ENCODE measurements at regions not wholly inside any gene's neighbourhood (a gene's known extent, or its start where the extent isn't known, plus 50 kb on each side); places are given as distances from the start of the nearest gene placed in this dataset.
"Not testable (repeated sequence)": the region's sequence is repeated elsewhere in the genome, so short reads cannot be mapped to it uniquely, and the experiment has no call there.

DNA sequence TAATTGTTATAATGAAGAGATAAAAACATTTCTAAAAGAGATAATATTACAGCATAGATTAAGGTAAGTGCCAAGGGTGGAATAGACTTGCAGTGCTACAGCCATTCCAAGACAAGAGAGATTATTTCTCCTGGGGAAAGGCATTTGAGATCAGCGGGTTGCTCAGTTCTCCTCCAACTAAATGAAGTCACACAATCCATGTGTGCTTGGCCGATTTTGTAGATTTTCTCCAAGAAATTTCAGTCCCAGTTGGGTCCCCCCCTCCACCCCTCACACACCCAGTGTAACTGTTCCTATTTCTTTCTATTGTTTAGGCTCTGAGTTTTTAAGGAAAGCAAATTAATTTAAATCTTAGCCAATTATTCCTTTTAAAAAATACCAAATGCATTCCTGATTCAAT, 315.1 kb downstream of the GOLGA6L6 start:
- DNase-seq; BruUV-seq (replicated peaks); H3K4me1 Mint-ChIP-seq (ENCODE audit: low read depth, unreplicated experiment); H3K27ac Mint-ChIP-seq (ENCODE audit: unreplicated experiment); H3K36me3 Mint-ChIP-seq (ENCODE audit: insufficient read depth, unreplicated experiment); intact Hi-C loops (cut with micrococcal nuclease; ENCODE audit: unreplicated experiment); H3K9me3 Mint-ChIP-seq (ENCODE audit: unreplicated experiment); POLR2A ChIA-PET; H3K27me3 ChIP-seq (replicated peaks; ENCODE audit: control insufficient read depth, insufficient read depth, low read length); CTCF ChIA-PET; H3K4me3 Mint-ChIP-seq (ENCODE audit: unreplicated experiment); H3K27me3 Mint-ChIP-seq (ENCODE audit: insufficient read depth, unreplicated experiment); H3K4me3 ChIP-seq (ENCODE audit: low read depth, low read length); H3K36me3 ChIP-seq (ENCODE audit: control insufficient read depth, insufficient read depth, low read length): not testable (repeated sequence)
- Histone ChIP-seq H3K4me1 (peaks cover 12% of the 10 kb centered on the region), H3K9me3 (peaks cover 11% of the 10 kb centered on the region)

DNA sequence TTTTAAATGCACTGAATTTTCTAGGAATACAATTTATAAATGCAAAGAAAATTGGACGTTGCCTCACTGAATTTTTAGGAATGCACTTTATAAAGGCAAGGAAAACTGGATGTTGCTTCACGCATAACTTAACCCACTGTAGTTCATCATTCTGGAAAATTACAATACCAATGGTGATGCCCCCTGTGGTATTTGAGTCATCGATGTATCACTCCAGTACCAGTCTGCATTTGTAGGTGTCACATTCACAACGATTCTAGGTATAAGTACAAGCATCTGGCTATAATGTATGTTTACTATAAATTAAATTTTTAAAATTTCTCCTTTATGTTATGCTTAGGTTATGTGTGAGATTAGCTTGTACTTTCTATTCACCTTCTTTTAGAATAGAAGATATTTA, 320.5 kb downstream of the GOLGA6L6 start:
- H3K4me3 ChIP-seq (ENCODE audit: low read depth, low read length); H3K27me3 Mint-ChIP-seq (ENCODE audit: insufficient read depth, unreplicated experiment); H3K4me3 Mint-ChIP-seq (ENCODE audit: unreplicated experiment); DNase-seq; POLR2A ChIA-PET; BruUV-seq (replicated peaks); H3K27ac Mint-ChIP-seq (ENCODE audit: unreplicated experiment); CTCF ChIA-PET; H3K27me3 ChIP-seq (replicated peaks; ENCODE audit: control insufficient read depth, insufficient read depth, low read length); intact Hi-C loops (cut with micrococcal nuclease; ENCODE audit: unreplicated experiment); H3K36me3 Mint-ChIP-seq (ENCODE audit: insufficient read depth, unreplicated experiment); H3K4me1 Mint-ChIP-seq (ENCODE audit: low read depth, unreplicated experiment); H3K36me3 ChIP-seq (ENCODE audit: control insufficient read depth, insufficient read depth, low read length); H3K9me3 Mint-ChIP-seq (ENCODE audit: unreplicated experiment): not testable (repeated sequence)
- peaks cover 18% of the 10 kb centered on the region for H3K4me1 ChIP-seq
- H3K9me3 ChIP-seq, result peaks cover 15% of the 10 kb centered on the region

DNA sequence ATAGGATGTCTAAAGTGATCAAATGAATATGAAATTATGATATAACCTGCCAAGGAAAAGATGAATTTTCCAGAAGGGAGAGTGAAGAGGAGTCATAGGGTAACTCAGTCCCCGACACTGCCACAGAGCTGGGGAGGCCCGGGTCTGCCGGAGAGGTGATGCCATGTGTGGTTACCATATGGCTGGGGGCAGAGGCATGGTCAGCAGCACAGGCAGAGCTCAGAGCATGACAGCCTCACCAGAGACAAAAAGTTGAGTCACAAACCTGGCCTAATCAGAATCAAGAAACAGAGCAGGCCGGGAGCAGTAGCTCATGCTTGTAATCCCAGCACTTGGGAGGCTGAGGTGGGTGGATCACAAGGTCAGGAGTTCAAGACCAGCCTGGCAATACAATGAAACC, 322.4 kb downstream of the GOLGA6L6 start:
- intact Hi-C loops (cut with micrococcal nuclease; ENCODE audit: unreplicated experiment); H3K4me3 ChIP-seq (ENCODE audit: low read depth, low read length); H3K36me3 ChIP-seq (ENCODE audit: control insufficient read depth, insufficient read depth, low read length); H3K36me3 Mint-ChIP-seq (ENCODE audit: insufficient read depth, unreplicated experiment); H3K27me3 ChIP-seq (replicated peaks; ENCODE audit: control insufficient read depth, insufficient read depth, low read length); BruUV-seq (replicated peaks); H3K27me3 Mint-ChIP-seq (ENCODE audit: insufficient read depth, unreplicated experiment); H3K4me1 Mint-ChIP-seq (ENCODE audit: low read depth, unreplicated experiment); POLR2A ChIA-PET; CTCF ChIA-PET; H3K9me3 Mint-ChIP-seq (ENCODE audit: unreplicated experiment); DNase-seq; H3K4me3 Mint-ChIP-seq (ENCODE audit: unreplicated experiment): not testable (repeated sequence)
- peak overlapping the region; percentile 1 for H3K27ac Mint-ChIP-seq (ENCODE audit: unreplicated experiment)
- Histone ChIP-seq H3K9me3 (peaks cover 11% of the 10 kb centered on the region), H3K4me1 (peaks cover 18% of the 10 kb centered on the region)

DNA sequence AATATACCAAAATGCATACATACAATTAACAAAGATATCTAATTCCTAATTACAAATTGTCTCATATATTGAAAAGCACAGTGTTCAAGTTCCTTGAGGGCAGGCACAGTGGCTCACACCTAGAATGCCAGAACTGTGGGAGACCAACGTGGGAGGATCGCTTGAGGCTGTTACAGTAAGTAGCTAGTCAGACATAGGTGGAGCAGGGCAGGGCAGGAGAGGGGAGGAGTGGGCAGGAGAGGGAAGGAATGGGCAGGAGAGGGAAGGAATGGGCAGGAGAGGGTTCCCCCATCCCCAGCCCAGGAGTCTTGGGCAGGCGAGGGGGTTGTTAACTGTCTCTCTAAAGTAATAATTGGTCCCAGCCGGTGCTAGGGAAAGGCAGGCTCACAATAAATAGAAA, 325.9 kb downstream of the GOLGA6L6 start:
- H3K27ac Mint-ChIP-seq (ENCODE audit: unreplicated experiment); H3K4me1 ChIP-seq; H3K27me3 ChIP-seq (replicated peaks; ENCODE audit: control insufficient read depth, insufficient read depth, low read length); CTCF ChIA-PET; BruUV-seq (replicated peaks); H3K4me1 Mint-ChIP-seq (ENCODE audit: low read depth, unreplicated experiment); H3K4me3 Mint-ChIP-seq (ENCODE audit: unreplicated experiment); H3K27me3 Mint-ChIP-seq (ENCODE audit: insufficient read depth, unreplicated experiment); H3K36me3 Mint-ChIP-seq (ENCODE audit: insufficient read depth, unreplicated experiment); H3K4me3 ChIP-seq (ENCODE audit: low read depth, low read length); H3K9me3 Mint-ChIP-seq (ENCODE audit: unreplicated experiment); H3K36me3 ChIP-seq (ENCODE audit: control insufficient read depth, insufficient read depth, low read length); H3K9me3 ChIP-seq; DNase-seq; POLR2A ChIA-PET; intact Hi-C loops (cut with micrococcal nuclease; ENCODE audit: unreplicated experiment): not testable (repeated sequence)

DNA sequence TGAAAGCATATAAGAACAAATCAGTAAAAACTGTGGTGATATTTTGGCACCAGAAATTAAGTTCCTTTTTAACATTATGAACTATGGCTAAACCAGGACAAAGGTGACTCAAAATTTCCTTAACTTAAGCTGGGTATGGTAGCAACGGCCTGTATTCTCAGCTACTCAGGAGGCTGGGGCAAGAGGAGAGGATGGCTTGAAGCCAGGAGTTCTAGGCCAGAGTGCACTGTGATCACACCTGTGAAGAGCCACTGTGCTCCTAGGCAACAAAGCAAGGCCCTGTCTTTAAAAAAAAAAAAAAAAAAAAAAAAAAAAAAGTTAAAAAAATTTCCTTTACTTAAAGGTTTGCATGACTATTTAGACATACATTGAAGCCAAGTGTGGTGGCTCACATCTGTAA, 327.5 kb downstream of the GOLGA6L6 start:
- CTCF ChIA-PET, DNase-seq: not testable (repeated sequence)

DNA sequence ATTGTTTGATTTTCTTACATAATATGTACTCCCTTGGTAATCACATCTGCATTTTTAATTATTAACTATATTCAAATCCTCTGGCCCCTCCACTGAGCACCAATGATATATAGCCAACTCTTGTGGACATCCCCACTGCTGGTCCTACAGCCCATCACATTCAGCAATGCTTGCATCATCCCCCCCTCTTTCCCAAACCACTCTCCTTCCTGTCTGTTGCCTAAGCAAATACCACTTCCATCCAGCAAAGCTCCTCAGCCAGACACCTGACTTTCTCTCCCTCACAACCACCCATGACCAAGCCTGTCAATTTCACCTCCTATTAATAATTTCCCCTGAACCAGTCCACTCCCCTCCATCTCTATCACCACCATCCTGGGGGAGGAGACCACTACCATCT, 330.1 kb downstream of the GOLGA6L6 start:
- H3K4me1 ChIP-seq; H3K36me3 Mint-ChIP-seq (ENCODE audit: insufficient read depth, unreplicated experiment); H3K4me3 Mint-ChIP-seq (ENCODE audit: unreplicated experiment); POLR2A ChIA-PET; H3K4me1 Mint-ChIP-seq (ENCODE audit: low read depth, unreplicated experiment); H3K27me3 Mint-ChIP-seq (ENCODE audit: insufficient read depth, unreplicated experiment); CTCF ChIA-PET; DNase-seq; H3K9me3 ChIP-seq; H3K4me3 ChIP-seq (ENCODE audit: low read depth, low read length); H3K27me3 ChIP-seq (replicated peaks; ENCODE audit: control insufficient read depth, insufficient read depth, low read length); H3K9me3 Mint-ChIP-seq (ENCODE audit: unreplicated experiment); H3K27ac Mint-ChIP-seq (ENCODE audit: unreplicated experiment); H3K36me3 ChIP-seq (ENCODE audit: control insufficient read depth, insufficient read depth, low read length); BruUV-seq (replicated peaks); intact Hi-C loops (cut with micrococcal nuclease; ENCODE audit: unreplicated experiment): not testable (repeated sequence)

More for the DNA sequence above, 327.5 kb downstream of the GOLGA6L6 start:
- H3K9me3 Mint-ChIP-seq (ENCODE audit: unreplicated experiment); H3K4me1 ChIP-seq; POLR2A ChIA-PET; H3K27me3 ChIP-seq (replicated peaks; ENCODE audit: control insufficient read depth, insufficient read depth, low read length); H3K36me3 Mint-ChIP-seq (ENCODE audit: insufficient read depth, unreplicated experiment); H3K27ac Mint-ChIP-seq (ENCODE audit: unreplicated experiment); intact Hi-C loops (cut with micrococcal nuclease; ENCODE audit: unreplicated experiment); H3K9me3 ChIP-seq; H3K4me3 ChIP-seq (ENCODE audit: low read depth, low read length); H3K27me3 Mint-ChIP-seq (ENCODE audit: insufficient read depth, unreplicated experiment); H3K4me1 Mint-ChIP-seq (ENCODE audit: low read depth, unreplicated experiment); H3K4me3 Mint-ChIP-seq (ENCODE audit: unreplicated experiment); BruUV-seq (replicated peaks); H3K36me3 ChIP-seq (ENCODE audit: control insufficient read depth, insufficient read depth, low read length): not testable (repeated sequence)

DNA sequence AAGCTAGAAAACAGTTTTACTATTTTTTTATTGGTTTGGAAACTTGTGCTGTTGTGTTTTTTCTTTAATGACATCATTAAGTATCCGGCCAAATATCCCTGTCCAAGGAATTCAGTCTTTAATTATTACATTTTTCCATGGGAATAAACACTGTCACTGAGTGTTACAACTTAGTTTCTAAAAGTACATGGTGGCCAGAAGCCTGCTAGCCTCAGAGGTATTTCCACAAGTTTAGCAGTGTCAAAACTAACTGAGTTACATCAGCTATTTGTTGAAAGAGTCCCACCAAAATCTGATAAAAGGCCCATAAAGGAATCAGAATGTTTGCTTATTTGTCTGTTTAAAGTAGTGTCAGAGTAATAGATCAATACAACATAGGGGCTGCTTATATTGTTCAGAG, 331.6 kb downstream of the GOLGA6L6 start:
- H3K36me3 ChIP-seq (ENCODE audit: control insufficient read depth, insufficient read depth, low read length); DNase-seq; H3K9me3 ChIP-seq; H3K27ac Mint-ChIP-seq (ENCODE audit: unreplicated experiment); H3K27me3 ChIP-seq (replicated peaks; ENCODE audit: control insufficient read depth, insufficient read depth, low read length); H3K4me3 ChIP-seq (ENCODE audit: low read depth, low read length); H3K36me3 Mint-ChIP-seq (ENCODE audit: insufficient read depth, unreplicated experiment); H3K27me3 Mint-ChIP-seq (ENCODE audit: insufficient read depth, unreplicated experiment); BruUV-seq (replicated peaks); POLR2A ChIA-PET; H3K9me3 Mint-ChIP-seq (ENCODE audit: unreplicated experiment); H3K4me1 Mint-ChIP-seq (ENCODE audit: low read depth, unreplicated experiment); CTCF ChIA-PET; H3K4me3 Mint-ChIP-seq (ENCODE audit: unreplicated experiment); intact Hi-C loops (cut with micrococcal nuclease; ENCODE audit: unreplicated experiment); H3K4me1 ChIP-seq: not testable (repeated sequence)
